Amniotic stem cell (primary cell): ENCODE measurements at regions not wholly inside any gene's neighbourhood (a gene's known extent, or its start where the extent isn't known, plus 50 kb on each side); places are given as distances from the start of the nearest gene placed in this dataset.

ENCODE experiments used
- DNase-seq: peaks from one replicate; lab custom pipeline; 2025; lab: John Stamatoyannopoulos, UW

- no peak for DNase-seq
Observed at GRCh38 chr2:176729706-176730569, 460.7 kb downstream of the MTX2 start.

DNA sequence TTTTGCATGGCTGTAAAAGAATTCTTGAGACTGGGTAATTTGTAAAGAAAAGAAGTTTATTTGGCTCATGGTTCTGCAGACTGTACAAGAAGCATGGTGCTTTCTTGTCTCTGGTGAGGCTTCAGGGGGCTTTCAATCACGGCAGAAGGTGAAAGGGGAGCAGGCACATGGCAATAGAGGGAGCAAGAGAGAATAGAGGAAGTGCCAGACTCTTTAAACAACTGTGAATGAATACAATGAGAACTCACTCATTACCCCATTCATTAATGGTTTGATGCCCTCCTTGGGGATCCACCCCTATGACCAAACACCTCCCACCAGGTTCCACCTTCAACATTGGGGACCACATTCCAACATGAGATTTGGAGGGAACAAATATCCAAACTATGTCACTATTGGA, 463.5 kb downstream of the MTX2 start:
- DNase-seq, result no peak

DNA sequence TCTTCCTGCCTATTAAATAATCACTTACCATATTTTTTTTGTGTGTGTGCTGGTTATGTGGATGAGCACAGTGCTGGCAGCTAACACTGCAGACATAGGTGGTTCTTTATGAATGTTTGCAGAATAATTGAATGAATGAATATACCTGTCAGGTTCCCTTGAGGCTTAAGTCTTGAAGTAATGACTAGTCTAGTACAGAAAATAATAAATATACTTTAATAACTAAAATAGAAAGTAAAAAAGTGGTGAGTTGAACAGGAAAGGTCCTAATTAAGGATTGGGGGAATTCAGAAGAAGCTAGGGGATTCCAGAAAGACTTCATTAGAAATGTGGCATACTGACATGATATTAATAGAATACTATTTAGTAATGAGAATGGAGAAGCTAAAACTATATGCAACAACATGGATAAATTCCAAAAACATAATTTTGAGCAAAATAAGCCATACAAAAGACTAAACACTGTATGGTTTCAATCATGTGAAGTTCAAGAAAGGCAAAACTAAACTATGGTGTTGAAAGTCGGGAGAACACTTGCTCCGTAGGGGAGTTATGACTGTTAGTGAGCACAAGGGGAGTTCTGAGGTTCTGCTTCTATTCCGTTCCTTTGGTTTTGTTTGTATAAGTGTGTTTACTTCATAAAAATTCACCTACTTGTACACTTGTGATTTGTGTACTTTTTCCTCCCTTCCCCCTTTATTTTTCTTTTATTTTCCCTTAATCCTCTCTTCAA, 464.6 kb downstream of the MTX2 start:
- no peak for DNase-seq

DNA sequence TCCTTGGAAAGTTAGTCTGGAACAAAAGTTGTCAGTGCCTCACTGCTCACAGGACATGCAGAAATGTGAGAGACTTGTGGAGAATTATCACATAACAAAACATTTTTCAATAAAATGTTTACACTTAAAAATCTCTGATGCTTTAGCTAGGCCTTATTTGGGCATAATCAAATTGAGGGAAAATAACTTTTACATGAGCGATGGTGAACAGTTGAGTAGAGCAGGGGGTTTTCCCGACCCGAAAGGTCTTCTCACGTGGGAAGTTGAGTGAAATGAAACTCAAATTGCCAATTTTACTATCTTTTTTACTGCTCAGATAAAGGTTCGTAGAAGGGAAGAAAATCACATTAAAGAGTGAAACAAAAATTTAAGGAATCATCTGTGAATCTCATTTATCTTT, 465.6 kb downstream of the MTX2 start:
- DNase-seq, result no peak

DNA sequence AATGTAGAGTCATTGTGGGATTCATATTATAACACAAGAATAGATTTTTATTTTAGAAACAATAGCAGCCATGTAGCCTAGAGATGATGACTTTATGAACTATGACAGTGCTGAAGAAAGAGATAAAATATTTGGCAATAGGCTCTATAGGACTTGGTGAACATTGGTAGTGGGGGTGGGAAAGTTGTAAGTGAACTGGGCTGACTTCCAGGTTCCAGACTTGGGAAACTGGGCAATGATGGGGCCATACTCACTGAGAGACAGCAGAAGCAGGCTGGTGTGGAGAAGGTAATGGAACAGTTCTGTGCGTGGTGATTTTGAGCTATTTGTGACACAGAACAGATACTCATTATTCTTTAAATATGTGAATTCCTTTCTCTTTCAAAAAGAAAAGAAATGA, 470.3 kb upstream of the HNRNPA3 start:
- DNase-seq, result no peak

DNA sequence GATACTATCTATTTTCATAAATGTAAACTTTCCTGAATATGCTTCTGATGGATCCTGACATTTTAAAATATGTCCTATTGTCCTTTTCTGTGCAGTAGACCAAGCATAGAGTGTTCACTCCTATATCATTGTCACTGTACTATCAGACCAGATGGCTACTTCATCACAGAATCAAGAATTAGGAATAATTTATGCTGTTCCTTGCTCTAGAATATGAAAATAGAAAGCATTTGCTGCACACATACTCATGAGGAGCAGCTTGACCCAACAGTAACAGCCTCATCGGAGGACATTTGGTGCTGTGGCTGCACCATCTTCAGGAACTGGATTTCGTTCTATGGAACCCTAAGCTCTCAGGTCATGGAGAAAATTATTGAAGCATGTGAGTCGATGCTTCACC, 468.9 kb upstream of the HNRNPA3 start:
- DNase-seq, result no peak

DNA sequence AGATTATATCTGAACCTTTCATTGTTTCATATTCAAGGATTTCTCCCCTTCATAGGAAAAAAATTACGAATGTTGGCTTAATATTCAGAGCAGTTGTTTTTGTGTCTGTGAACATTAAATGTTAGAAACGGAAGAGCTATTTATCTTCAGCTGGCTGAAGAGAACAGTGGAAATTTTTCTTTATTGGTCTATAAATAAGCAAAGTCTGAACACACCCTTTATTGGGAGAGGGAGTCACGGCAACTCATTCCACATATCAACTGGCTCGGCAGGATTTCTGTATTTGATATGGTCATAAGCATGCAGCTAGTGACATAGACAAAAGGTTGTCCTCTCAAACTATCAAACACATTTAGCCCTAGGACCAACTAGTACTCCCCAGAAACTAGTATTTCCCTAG, 468.4 kb upstream of the HNRNPA3 start:
- DNase-seq, result no peak

DNA sequence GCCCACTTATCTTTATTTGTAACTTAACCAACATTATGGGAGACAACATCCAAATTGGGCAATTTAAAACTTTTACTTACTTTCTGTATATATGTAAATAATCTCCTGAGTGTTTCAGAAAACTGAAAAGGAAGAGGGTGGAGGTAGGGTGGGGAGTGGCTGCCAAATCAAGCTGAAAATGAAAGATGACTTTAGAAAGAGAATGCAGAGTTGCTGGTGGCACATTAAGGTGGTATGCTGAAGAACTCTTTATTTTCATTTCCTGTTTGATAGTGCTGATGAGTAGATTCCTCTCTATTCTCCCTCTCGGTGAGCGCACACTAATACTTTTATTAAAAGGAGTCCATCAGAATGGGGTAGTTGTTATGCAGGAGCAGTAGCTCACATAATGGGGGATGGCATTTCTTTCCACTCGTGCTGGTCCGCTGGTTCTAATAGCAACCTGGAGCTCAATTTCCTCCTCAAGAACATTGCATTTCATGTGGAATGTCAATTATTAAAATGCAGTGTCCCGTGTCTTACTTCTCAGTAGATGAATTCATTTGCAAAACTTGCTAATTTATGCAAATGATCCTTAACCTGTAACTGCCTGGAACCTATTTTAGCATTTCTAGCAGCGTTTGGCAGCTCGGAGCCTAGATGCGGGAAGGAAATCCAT, 466.9 kb upstream of the HNRNPA3 start:
- no peak for DNase-seq

GRCh38 chr2:176746411-176746810, 466.2 kb upstream of the HNRNPA3 start:
- DNase-seq, result no peak

- no peak for DNase-seq
Observed at GRCh38 chr2:176747506-176747905, 465.1 kb upstream of the HNRNPA3 start.

- DNase-seq, result no peak
Observed at GRCh38 chr2:176747928-176748327, 464.7 kb upstream of the HNRNPA3 start.

GRCh38 chr2:176748662-176749061, 463.9 kb upstream of the HNRNPA3 start:
- DNase-seq, result no peak

GRCh38 chr2:176751314-176752227, 461.0 kb upstream of the HNRNPA3 start:
- no peak for DNase-seq

DNA sequence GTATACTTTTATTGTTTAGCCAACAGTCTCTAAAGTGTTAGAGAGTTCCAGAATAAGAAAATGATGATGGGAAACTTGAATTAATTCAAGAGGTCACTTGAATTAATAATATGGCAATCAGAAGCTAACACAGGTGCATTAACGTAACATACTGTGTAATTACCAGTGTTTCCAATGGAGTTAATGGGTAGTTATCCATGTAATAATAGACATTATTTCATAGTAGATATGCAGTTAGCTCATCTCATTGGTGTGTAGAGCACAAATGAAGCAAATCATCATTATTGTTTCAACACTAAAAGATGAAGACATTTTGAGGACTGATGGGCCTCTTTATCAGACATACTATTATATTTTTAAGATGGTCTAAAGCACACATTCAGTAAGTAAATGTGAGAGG, 460.3 kb upstream of the HNRNPA3 start:
- DNase-seq, result no peak

GRCh38 chr2:176753205-176753604, 459.4 kb upstream of the HNRNPA3 start:
- no peak for DNase-seq

- no peak for DNase-seq
Observed at GRCh38 chr2:176753752-176754474, 458.7 kb upstream of the HNRNPA3 start.

- no peak for DNase-seq
Observed at GRCh38 chr2:176755537-176756135, 457.0 kb upstream of the HNRNPA3 start.

- no peak for DNase-seq
Observed at GRCh38 chr2:176758426-176758825, 454.2 kb upstream of the HNRNPA3 start.

GRCh38 chr2:176760439-176760838, 452.2 kb upstream of the HNRNPA3 start:
- no peak for DNase-seq

GRCh38 chr2:176763130-176763529, 449.5 kb upstream of the HNRNPA3 start:
- no peak for DNase-seq
